GM19463 (cell line): ENCODE measurements at regions not wholly inside any gene's neighbourhood (a gene's known extent, or its start where the extent isn't known, plus 50 kb on each side); places are given as distances from the start of the nearest gene placed in this dataset.

ENCODE experiments used
- ATAC-seq: cut with Tn5 transposase; IDR thresholded peaks from one replicate; pipeline ENCODE4 v1.9.1; 2021; ENCODE audit warnings: mild to moderate bottlenecking, moderate library complexity; ENCODE audit not compliant: unreplicated experiment

GRCh38 chr10:62652564-62652963 lies 152.0 kb upstream of the ADO start:
- no peak for ATAC-seq

GRCh38 chr10:62653254-62653653 lies 151.3 kb upstream of the ADO start:
- peak; percentile 73 for ATAC-seq

- no peak for ATAC-seq
These were observed 149.6 kb upstream of the ADO start for GRCh38 chr10:62654966-62655336.

- peak; percentile 81 for ATAC-seq
These were observed 149.1 kb upstream of the ADO start for GRCh38 chr10:62655337-62655994.

- no peak for ATAC-seq
These were observed 147.2 kb upstream of the ADO start for GRCh38 chr10:62657244-62657835.

- ATAC-seq, result no peak
These were observed 146.0 kb upstream of the ADO start for GRCh38 chr10:62658516-62658915.

- no peak for ATAC-seq
These were observed 143.4 kb upstream of the ADO start for GRCh38 chr10:62661143-62661542.

GRCh38 chr10:62662486-62662885 lies 142.0 kb upstream of the ADO start:
- no peak for ATAC-seq

GRCh38 chr10:62665771-62666170 lies 138.7 kb upstream of the ADO start:
- ATAC-seq, result no peak

- ATAC-seq, result no peak
These were observed 138.2 kb upstream of the ADO start for GRCh38 chr10:62666275-62666674.

- ATAC-seq, result no peak
These were observed 135.2 kb upstream of the ADO start for GRCh38 chr10:62669341-62669740.

GRCh38 chr10:62671104-62671503 lies 133.4 kb upstream of the ADO start:
- ATAC-seq, result peak; percentile 54

GRCh38 chr10:62681211-62681940 lies 123.1 kb upstream of the ADO start:
- peak; percentile 95 for ATAC-seq

- ATAC-seq, result no peak
These were observed 119.6 kb upstream of the ADO start for GRCh38 chr10:62684911-62685310.

GRCh38 chr10:62687230-62687748 lies 117.2 kb upstream of the ADO start:
- ATAC-seq, result no peak

- ATAC-seq, result no peak
These were observed 115.4 kb upstream of the ADO start for GRCh38 chr10:62688971-62689700.

- no peak for ATAC-seq
These were observed 114.8 kb upstream of the ADO start for GRCh38 chr10:62689712-62690111.

- no peak for ATAC-seq
These were observed 113.8 kb upstream of the ADO start for GRCh38 chr10:62690703-62691102.

GRCh38 chr10:62691336-62691735 lies 113.2 kb upstream of the ADO start:
- no peak for ATAC-seq

GRCh38 chr10:62692085-62692484 lies 112.4 kb upstream of the ADO start:
- no peak for ATAC-seq

- no peak for ATAC-seq
These were observed 111.2 kb upstream of the ADO start for GRCh38 chr10:62693306-62693705.
